ENCODE measurements at regions not wholly inside any gene's neighbourhood (a gene's known extent, or its start where the extent isn't known, plus 50 kb on each side); places are given as distances from the start of the nearest gene placed in this dataset.

GRCh38 chr6:164108869-164109769, 694.6 kb downstream of the QKI start:
- Histone ChIP-seq H3K27me3 (ENCODE audit: control insufficient read depth, extremely low read depth, insufficient read depth, low read length) (no peaks in the 10 kb centered on the region), H4K20me1 (ENCODE audit: control insufficient read depth, extremely low read depth, insufficient read depth, low read length) (no peaks in the 10 kb centered on the region), H2AFZ (ENCODE audit: control insufficient read depth, low read length) (no peak overlapping the region), H3K9me1 (ENCODE audit: control insufficient read depth, extremely low read depth, insufficient read depth, low read length) (no peaks in the 10 kb centered on the region), H3K9me3 (ENCODE audit: control insufficient read depth, low read depth, low read length) (peaks cover 2% of the 10 kb centered on the region), H3K9ac (ENCODE audit: control insufficient read depth, extremely low read depth, insufficient read depth, low read length) (no peak overlapping the region), H3K4me2 (ENCODE audit: control insufficient read depth, extremely low read depth, insufficient read depth, low read depth, low read length) (peak overlapping the region; percentile 17), H3K4me1 (ENCODE audit: control insufficient read depth, extremely low read depth, insufficient read depth, low read length) (peaks cover 7% of the 10 kb centered on the region), H3K79me2 (ENCODE audit: control insufficient read depth, insufficient read depth, low read length) (no peaks in the 10 kb centered on the region), H3K36me3 (ENCODE audit: control insufficient read depth in 2 of 2, extremely low read depth in 1 of 2, insufficient read depth in 2 of 2, low read length in 2 of 2) (no peaks in the 10 kb centered on the region), H3K27ac (ENCODE audit: control insufficient read depth, insufficient read depth, low read length) (no peak overlapping the region), H3K4me3 (ENCODE audit: control insufficient read depth in 2 of 3, extremely low read depth in 1 of 3, insufficient read depth in 2 of 3, low read depth in 1 of 3, low read length in 3 of 3) (no peak overlapping the region)
- no peak for DNase-seq (ENCODE audit: low read depth, low spot score)
- no peak for FAIRE-seq
- dilution Hi-C loops (cut with MboI; ENCODE audit: extremely low pct_ligation_motif_present, low sequenced_read_pairs): no loop called here
- TF ChIP-seq CTCF (optimal IDR thresholded peaks at IDR 0.05 in 1 of 3, IDR thresholded peaks at IDR 0.05 in 1 of 3, conservative IDR thresholded peaks at IDR 0.05 in 1 of 3; ENCODE audit: extremely low read depth in 1 of 3, insufficient read depth in 2 of 3, low read length in 3 of 3) (no peak), EZH2 (IDR thresholded peaks at IDR 0.05; ENCODE audit: low read length) (no peak)

GRCh38 chr6:164108092-164108491, 693.6 kb downstream of the QKI start:
- no peaks in the 10 kb centered on the region for H3K9me1 ChIP-seq (ENCODE audit: control insufficient read depth, extremely low read depth, insufficient read depth, low read length)
- DNase-seq (ENCODE audit: low read depth, low spot score): no peak
- no peak overlapping the region for H3K9ac ChIP-seq (ENCODE audit: control insufficient read depth, extremely low read depth, insufficient read depth, low read length)
- H3K9me3 ChIP-seq (ENCODE audit: control insufficient read depth, low read depth, low read length): peaks cover 2% of the 10 kb centered on the region
- no peak for FAIRE-seq
- H3K27ac ChIP-seq (ENCODE audit: control insufficient read depth, insufficient read depth, low read length): no peak overlapping the region
- no peaks in the 10 kb centered on the region for H4K20me1 ChIP-seq (ENCODE audit: control insufficient read depth, extremely low read depth, insufficient read depth, low read length)
- no peak overlapping the region for H3K4me2 ChIP-seq (ENCODE audit: control insufficient read depth, extremely low read depth, insufficient read depth, low read depth, low read length)
- H3K27me3 ChIP-seq (ENCODE audit: control insufficient read depth, extremely low read depth, insufficient read depth, low read length): no peaks in the 10 kb centered on the region
- no peaks in the 10 kb centered on the region for H3K36me3 ChIP-seq (ENCODE audit: control insufficient read depth in 2 of 2, extremely low read depth in 1 of 2, insufficient read depth in 2 of 2, low read length in 2 of 2)
- TF ChIP-seq EZH2 (IDR thresholded peaks at IDR 0.05; ENCODE audit: low read length) (no peak), CTCF (optimal IDR thresholded peaks at IDR 0.05 in 1 of 3, IDR thresholded peaks at IDR 0.05 in 1 of 3, conservative IDR thresholded peaks at IDR 0.05 in 1 of 3; ENCODE audit: extremely low read depth in 1 of 3, insufficient read depth in 2 of 3, low read length in 3 of 3) (no peak)
- H3K4me3 ChIP-seq (ENCODE audit: control insufficient read depth in 2 of 3, extremely low read depth in 1 of 3, insufficient read depth in 2 of 3, low read depth in 1 of 3, low read length in 3 of 3): no peak overlapping the region
- no peak overlapping the region for H2AFZ ChIP-seq (ENCODE audit: control insufficient read depth, low read length)
- H3K4me1 ChIP-seq (ENCODE audit: control insufficient read depth, extremely low read depth, insufficient read depth, low read length): peaks cover 7% of the 10 kb centered on the region
- dilution Hi-C loops (cut with MboI; ENCODE audit: extremely low pct_ligation_motif_present, low sequenced_read_pairs): no loop called here
- no peaks in the 10 kb centered on the region for H3K79me2 ChIP-seq (ENCODE audit: control insufficient read depth, insufficient read depth, low read length)

All from keratinocyte (primary cell).